ENCODE measurements at regions not wholly inside any gene's neighbourhood (a gene's known extent, or its start where the extent isn't known, plus 50 kb on each side); places are given as distances from the start of the nearest gene placed in this dataset.

DNA sequence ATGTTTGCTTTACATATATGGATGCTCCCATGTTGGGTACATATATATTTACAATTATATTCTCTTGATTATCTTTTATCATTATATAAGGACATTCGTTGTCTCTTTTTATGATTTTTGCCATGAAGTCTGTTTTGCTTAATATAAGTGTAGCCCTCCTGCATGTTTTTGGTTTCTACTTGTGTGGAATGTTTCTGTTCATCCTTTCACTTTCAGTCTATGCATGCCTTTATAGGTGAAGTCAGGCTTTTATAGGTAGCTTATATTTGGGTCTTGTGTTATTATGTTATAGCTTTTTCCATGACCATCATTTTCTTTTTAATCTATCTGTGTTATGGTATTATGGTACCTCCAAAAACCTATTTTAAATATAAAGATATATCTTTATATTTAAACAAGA is 612.5 kb upstream of the HS3ST5 start:
- no peaks in the 10 kb centered on the region for H3K4me1 ChIP-seq (ENCODE audit: control extremely low read depth in 1 of 4, control insufficient read depth in 4 of 4, insufficient read depth in 4 of 4, low read length in 3 of 4)
- H3K36me3 ChIP-seq (ENCODE audit: control insufficient read depth in 4 of 4, insufficient read depth in 4 of 4, low read length in 3 of 4): no peaks in the 10 kb centered on the region
- no peak overlapping the region for H3K4me3 ChIP-seq (ENCODE audit: control insufficient read depth in 1 of 7, extremely low read depth in 1 of 7, insufficient read depth in 4 of 7, low read depth in 2 of 7, low read length in 6 of 7)
- H3K27me3 ChIP-seq (replicated peaks in 2 of 5; ENCODE audit: control insufficient read depth in 4 of 5, insufficient read depth in 5 of 5, low read length in 4 of 5): no peaks in the 10 kb centered on the region
- H3K9me3 ChIP-seq (ENCODE audit: control extremely low read depth in 1 of 5, control insufficient read depth in 4 of 5, insufficient read depth in 2 of 5, low read depth in 1 of 5, low read length in 4 of 5): no peaks in the 10 kb centered on the region
- H3K27ac ChIP-seq (ENCODE audit: insufficient read depth in 1 of 2, low read depth in 1 of 2, low read length in 2 of 2, poor library complexity in 1 of 2, severe bottlenecking in 2 of 2): no peak overlapping the region
- no CpG with 5 or more reads among the region's 1 CpG for WGBS (ENCODE audit: insufficient coverage)
- ChIA-PET CTCF (no interaction called here), POLR2A (no interaction called here)
- DNase-seq: no peak

DNA sequence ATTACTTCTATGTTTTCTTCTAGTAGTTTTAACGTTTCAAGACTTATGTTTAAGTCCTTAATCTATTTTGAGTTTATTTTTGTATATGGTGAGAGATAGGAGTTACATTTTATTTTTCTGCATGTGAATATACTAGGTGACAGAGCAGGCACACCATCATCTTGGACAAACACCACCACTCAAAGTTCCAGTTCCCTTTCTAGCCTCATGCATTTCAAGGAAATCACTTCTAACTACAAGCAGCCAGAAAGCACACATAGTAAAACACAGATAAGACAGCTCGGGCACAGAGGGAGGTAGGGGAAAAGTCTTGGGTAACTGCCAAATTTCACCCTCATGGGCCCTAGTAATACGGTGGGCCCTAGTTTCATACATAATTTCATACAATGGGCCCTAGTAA is 609.4 kb upstream of the HS3ST5 start:
- no peak overlapping the region for H3K27ac ChIP-seq (ENCODE audit: insufficient read depth in 1 of 2, low read depth in 1 of 2, low read length in 2 of 2, poor library complexity in 1 of 2, severe bottlenecking in 2 of 2)
- H3K4me3 ChIP-seq (ENCODE audit: control insufficient read depth in 1 of 7, extremely low read depth in 1 of 7, insufficient read depth in 4 of 7, low read depth in 2 of 7, low read length in 6 of 7): no peak overlapping the region
- no peaks in the 10 kb centered on the region for H3K4me1 ChIP-seq (ENCODE audit: control extremely low read depth in 1 of 4, control insufficient read depth in 4 of 4, insufficient read depth in 4 of 4, low read length in 3 of 4)
- no peak for DNase-seq
- no peaks in the 10 kb centered on the region for H3K36me3 ChIP-seq (ENCODE audit: control insufficient read depth in 4 of 4, insufficient read depth in 4 of 4, low read length in 3 of 4)
- POLR2A ChIA-PET: no interaction called here
- no peaks in the 10 kb centered on the region for H3K27me3 ChIP-seq (replicated peaks in 2 of 5; ENCODE audit: control insufficient read depth in 4 of 5, insufficient read depth in 5 of 5, low read length in 4 of 5)
- H3K9me3 ChIP-seq (ENCODE audit: control extremely low read depth in 1 of 5, control insufficient read depth in 4 of 5, insufficient read depth in 2 of 5, low read depth in 1 of 5, low read length in 4 of 5): no peaks in the 10 kb centered on the region
- WGBS (ENCODE audit: insufficient coverage): no CpG with 5 or more reads among the region's 3 CpGs
- CTCF ChIA-PET: no interaction called here

DNA sequence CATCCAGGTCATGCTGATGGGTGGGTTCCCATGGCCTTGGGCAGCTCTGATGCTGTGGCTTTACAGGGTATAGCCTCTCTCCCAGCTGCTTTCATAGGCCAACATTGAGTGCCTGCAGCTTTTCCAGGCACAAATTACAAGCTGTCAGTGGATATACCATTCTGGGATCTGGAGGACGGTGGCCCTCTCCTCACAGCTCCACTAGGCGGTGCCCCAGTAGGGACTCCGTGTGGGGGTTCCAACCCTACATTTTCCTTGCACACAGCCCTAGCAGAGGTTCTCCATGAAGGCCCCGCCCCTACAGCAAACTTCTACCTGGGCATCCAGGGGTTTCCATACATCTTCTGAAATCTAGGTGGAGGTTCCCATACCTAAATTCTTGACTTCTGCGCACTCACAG is 602.6 kb upstream of the HS3ST5 start:
- Histone ChIP-seq H3K27me3 (replicated peaks in 2 of 5; ENCODE audit: control insufficient read depth in 4 of 5, insufficient read depth in 5 of 5, low read length in 4 of 5) (no peaks in the 10 kb centered on the region), H3K4me3 (ENCODE audit: control insufficient read depth in 1 of 7, extremely low read depth in 1 of 7, insufficient read depth in 4 of 7, low read depth in 2 of 7, low read length in 6 of 7) (no peak overlapping the region), H3K27ac (ENCODE audit: insufficient read depth in 1 of 2, low read depth in 1 of 2, low read length in 2 of 2, poor library complexity in 1 of 2, severe bottlenecking in 2 of 2) (no peak overlapping the region), H3K9me3 (ENCODE audit: control extremely low read depth in 1 of 5, control insufficient read depth in 4 of 5, insufficient read depth in 2 of 5, low read depth in 1 of 5, low read length in 4 of 5) (peaks cover 0 to 4% (median 0%) of the 10 kb centered on the region in 5 experiments), H3K4me1 (ENCODE audit: control extremely low read depth in 1 of 4, control insufficient read depth in 4 of 4, insufficient read depth in 4 of 4, low read length in 3 of 4) (no peaks in the 10 kb centered on the region), H3K36me3 (ENCODE audit: control insufficient read depth in 4 of 4, insufficient read depth in 4 of 4, low read length in 3 of 4) (no peaks in the 10 kb centered on the region)
- no peak for DNase-seq
- ChIA-PET POLR2A (no interaction called here), CTCF (no interaction called here)
- WGBS (ENCODE audit: insufficient coverage): 97% methylated on average over 4 of the region's 5 CpGs

DNA sequence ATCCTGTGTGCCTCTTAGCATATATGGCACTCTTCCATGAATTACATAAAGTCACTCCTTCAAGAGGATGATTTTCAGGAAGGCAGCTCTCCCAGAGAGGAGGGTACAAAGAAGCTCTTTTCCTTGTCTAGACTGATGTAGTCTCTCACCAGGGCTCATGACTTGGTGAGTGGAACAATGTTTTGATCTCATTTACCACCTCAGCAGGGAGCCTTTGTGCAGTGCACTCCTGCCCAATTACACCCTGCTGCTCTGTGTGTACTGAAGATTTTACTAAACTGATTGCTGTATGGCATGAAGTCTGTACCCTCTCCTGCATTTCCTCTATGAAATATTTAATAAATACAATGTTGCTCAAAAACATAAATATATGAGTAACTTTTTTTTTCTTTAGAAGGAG is 598.3 kb upstream of the HS3ST5 start:
- H3K27ac ChIP-seq (ENCODE audit: insufficient read depth in 1 of 2, low read depth in 1 of 2, low read length in 2 of 2, poor library complexity in 1 of 2, severe bottlenecking in 2 of 2): no peak overlapping the region
- no peak for DNase-seq
- H3K4me3 ChIP-seq (ENCODE audit: control insufficient read depth in 1 of 7, extremely low read depth in 1 of 7, insufficient read depth in 4 of 7, low read depth in 2 of 7, low read length in 6 of 7): no peak overlapping the region
- H3K4me1 ChIP-seq (ENCODE audit: control extremely low read depth in 1 of 4, control insufficient read depth in 4 of 4, insufficient read depth in 4 of 4, low read length in 3 of 4): no peaks in the 10 kb centered on the region
- CTCF ChIA-PET: no interaction called here
- H3K36me3 ChIP-seq (ENCODE audit: control insufficient read depth in 4 of 4, insufficient read depth in 4 of 4, low read length in 3 of 4): no peaks in the 10 kb centered on the region
- no peaks in the 10 kb centered on the region for H3K9me3 ChIP-seq (ENCODE audit: control extremely low read depth in 1 of 5, control insufficient read depth in 4 of 5, insufficient read depth in 2 of 5, low read depth in 1 of 5, low read length in 4 of 5)
- H3K27me3 ChIP-seq (replicated peaks in 2 of 5; ENCODE audit: control insufficient read depth in 4 of 5, insufficient read depth in 5 of 5, low read length in 4 of 5): no peaks in the 10 kb centered on the region
- POLR2A ChIA-PET: no interaction called here

DNA sequence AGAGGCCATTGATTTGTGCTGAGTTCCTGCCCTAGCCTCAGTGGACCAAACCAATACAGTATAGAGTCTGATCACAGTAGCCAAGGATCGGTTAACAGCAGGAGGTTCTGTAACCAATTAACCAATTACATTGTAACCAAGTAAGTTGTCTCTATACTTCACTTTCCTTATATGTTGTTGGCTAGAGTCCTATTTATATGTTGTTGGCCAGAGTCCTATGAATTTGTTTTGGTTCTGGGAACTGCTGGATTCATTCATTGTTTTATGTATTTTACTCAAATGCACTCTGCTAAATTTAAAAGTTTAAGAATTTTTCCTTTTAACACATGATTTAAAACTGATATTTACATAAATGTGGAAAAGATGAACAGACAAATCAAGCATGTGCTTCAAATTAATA is 597.4 kb upstream of the HS3ST5 start:
- ChIA-PET POLR2A (no interaction called here), CTCF (no interaction called here)
- Histone ChIP-seq H3K36me3 (ENCODE audit: control insufficient read depth in 4 of 4, insufficient read depth in 4 of 4, low read length in 3 of 4) (no peaks in the 10 kb centered on the region), H3K27ac (ENCODE audit: insufficient read depth in 1 of 2, low read depth in 1 of 2, low read length in 2 of 2, poor library complexity in 1 of 2, severe bottlenecking in 2 of 2) (no peak overlapping the region), H3K4me1 (ENCODE audit: control extremely low read depth in 1 of 4, control insufficient read depth in 4 of 4, insufficient read depth in 4 of 4, low read length in 3 of 4) (no peaks in the 10 kb centered on the region), H3K27me3 (replicated peaks in 2 of 5; ENCODE audit: control insufficient read depth in 4 of 5, insufficient read depth in 5 of 5, low read length in 4 of 5) (no peaks in the 10 kb centered on the region), H3K4me3 (ENCODE audit: control insufficient read depth in 1 of 7, extremely low read depth in 1 of 7, insufficient read depth in 4 of 7, low read depth in 2 of 7, low read length in 6 of 7) (no peak overlapping the region), H3K9me3 (ENCODE audit: control extremely low read depth in 1 of 5, control insufficient read depth in 4 of 5, insufficient read depth in 2 of 5, low read depth in 1 of 5, low read length in 4 of 5) (no peaks in the 10 kb centered on the region)
- no peak for DNase-seq
- no CpG with 5 or more reads among the region's 1 CpG for WGBS (ENCODE audit: insufficient coverage)

DNA sequence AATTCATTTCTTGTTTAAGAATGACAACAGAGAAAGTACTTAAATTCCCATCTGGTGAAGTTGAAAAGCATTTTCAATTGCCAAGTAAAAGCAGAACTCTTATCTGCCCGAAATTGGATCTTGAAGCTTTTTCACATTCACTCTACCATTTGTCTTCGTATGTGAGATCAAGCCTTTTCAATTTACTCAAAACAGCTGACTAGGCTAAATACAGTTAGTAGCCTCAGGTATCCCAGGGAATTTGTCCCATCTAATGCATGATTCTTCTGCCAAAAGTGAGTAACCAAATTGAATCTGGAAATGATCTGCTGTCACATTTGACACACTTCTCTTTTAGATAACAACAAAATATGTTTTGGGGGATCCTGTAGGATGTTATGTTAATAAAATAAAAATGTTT is 596.8 kb upstream of the HS3ST5 start:
- CTCF ChIA-PET: no interaction called here
- Histone ChIP-seq H3K4me1 (ENCODE audit: control extremely low read depth in 1 of 4, control insufficient read depth in 4 of 4, insufficient read depth in 4 of 4, low read length in 3 of 4) (no peaks in the 10 kb centered on the region), H3K36me3 (ENCODE audit: control insufficient read depth in 4 of 4, insufficient read depth in 4 of 4, low read length in 3 of 4) (no peaks in the 10 kb centered on the region), H3K4me3 (ENCODE audit: control insufficient read depth in 1 of 7, extremely low read depth in 1 of 7, insufficient read depth in 4 of 7, low read depth in 2 of 7, low read length in 6 of 7) (no peak overlapping the region), H3K27me3 (replicated peaks in 2 of 5; ENCODE audit: control insufficient read depth in 4 of 5, insufficient read depth in 5 of 5, low read length in 4 of 5) (no peaks in the 10 kb centered on the region), H3K27ac (ENCODE audit: insufficient read depth in 1 of 2, low read depth in 1 of 2, low read length in 2 of 2, poor library complexity in 1 of 2, severe bottlenecking in 2 of 2) (no peak overlapping the region), H3K9me3 (ENCODE audit: control extremely low read depth in 1 of 5, control insufficient read depth in 4 of 5, insufficient read depth in 2 of 5, low read depth in 1 of 5, low read length in 4 of 5) (no peaks in the 10 kb centered on the region)
- POLR2A ChIA-PET: no interaction called here
- no peak for DNase-seq
- WGBS (ENCODE audit: insufficient coverage): 92% methylated on average over 2 of the region's 2 CpGs

DNA sequence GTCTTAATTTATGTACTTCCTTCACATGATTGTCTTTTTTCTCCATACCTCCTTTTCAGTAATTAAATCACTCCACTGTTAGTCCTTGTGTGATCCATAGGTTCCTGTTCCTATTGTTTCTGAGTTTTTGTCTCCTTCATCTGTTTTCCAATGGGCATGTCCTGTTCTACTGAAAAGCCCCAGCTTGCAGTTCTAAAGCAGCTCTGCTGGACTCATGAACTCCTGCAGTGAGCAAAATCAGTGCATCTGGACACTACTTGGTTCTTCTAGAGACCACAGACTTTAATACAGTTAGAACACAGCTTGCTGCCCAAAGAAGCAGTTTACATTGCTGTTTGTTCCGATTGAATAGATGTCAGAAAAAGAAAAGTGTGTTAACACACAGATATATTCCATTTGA is 593.3 kb upstream of the HS3ST5 start:
- DNase-seq: no peak
- POLR2A ChIA-PET: no interaction called here
- Histone ChIP-seq H3K27me3 (replicated peaks in 2 of 5; ENCODE audit: control insufficient read depth in 4 of 5, insufficient read depth in 5 of 5, low read length in 4 of 5) (no peaks in the 10 kb centered on the region), H3K27ac (ENCODE audit: insufficient read depth in 1 of 2, low read depth in 1 of 2, low read length in 2 of 2, poor library complexity in 1 of 2, severe bottlenecking in 2 of 2) (no peak overlapping the region), H3K36me3 (ENCODE audit: control insufficient read depth in 4 of 4, insufficient read depth in 4 of 4, low read length in 3 of 4) (no peaks in the 10 kb centered on the region), H3K4me1 (ENCODE audit: control extremely low read depth in 1 of 4, control insufficient read depth in 4 of 4, insufficient read depth in 4 of 4, low read length in 3 of 4) (no peaks in the 10 kb centered on the region), H3K4me3 (ENCODE audit: control insufficient read depth in 1 of 7, extremely low read depth in 1 of 7, insufficient read depth in 4 of 7, low read depth in 2 of 7, low read length in 6 of 7) (no peak overlapping the region), H3K9me3 (ENCODE audit: control extremely low read depth in 1 of 5, control insufficient read depth in 4 of 5, insufficient read depth in 2 of 5, low read depth in 1 of 5, low read length in 4 of 5) (no peaks in the 10 kb centered on the region)
- CTCF ChIA-PET: no interaction called here
- WGBS (ENCODE audit: insufficient coverage): no CpG with 5 or more reads among the region's 1 CpG

DNA sequence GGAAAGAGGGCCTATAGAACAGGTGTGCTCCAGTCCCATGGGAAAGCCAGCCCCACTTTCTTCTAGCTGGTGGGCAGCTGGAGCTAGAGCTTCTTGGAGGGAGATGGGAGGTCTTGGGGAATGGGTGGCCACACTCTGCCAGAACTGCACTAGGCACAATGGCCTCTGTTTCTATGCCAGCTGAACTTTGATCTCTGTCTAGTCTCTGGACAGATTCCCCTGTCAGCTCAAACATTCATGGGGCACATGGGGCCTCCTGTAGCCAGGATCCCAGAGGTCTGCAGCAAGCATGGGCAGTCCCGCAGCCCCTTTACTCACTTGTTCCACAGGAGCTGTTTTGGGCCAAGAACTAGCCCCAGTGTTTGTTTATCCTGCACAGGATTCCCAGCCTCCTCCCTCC is 591.3 kb upstream of the HS3ST5 start:
- H3K4me1 ChIP-seq (ENCODE audit: control extremely low read depth in 1 of 4, control insufficient read depth in 4 of 4, insufficient read depth in 4 of 4, low read length in 3 of 4): no peaks in the 10 kb centered on the region
- H3K27ac ChIP-seq (ENCODE audit: insufficient read depth in 1 of 2, low read depth in 1 of 2, low read length in 2 of 2, poor library complexity in 1 of 2, severe bottlenecking in 2 of 2): no peak overlapping the region
- 100% methylated on average over 1 of the region's 1 CpG for WGBS (ENCODE audit: insufficient coverage)
- POLR2A ChIA-PET: no interaction called here
- H3K9me3 ChIP-seq (ENCODE audit: control extremely low read depth in 1 of 5, control insufficient read depth in 4 of 5, insufficient read depth in 2 of 5, low read depth in 1 of 5, low read length in 4 of 5): no peaks in the 10 kb centered on the region
- no peaks in the 10 kb centered on the region for H3K36me3 ChIP-seq (ENCODE audit: control insufficient read depth in 4 of 4, insufficient read depth in 4 of 4, low read length in 3 of 4)
- DNase-seq: no peak
- CTCF ChIA-PET: no interaction called here
- no peaks in the 10 kb centered on the region for H3K27me3 ChIP-seq (replicated peaks in 2 of 5; ENCODE audit: control insufficient read depth in 4 of 5, insufficient read depth in 5 of 5, low read length in 4 of 5)
- H3K4me3 ChIP-seq (ENCODE audit: control insufficient read depth in 1 of 7, extremely low read depth in 1 of 7, insufficient read depth in 4 of 7, low read depth in 2 of 7, low read length in 6 of 7): no peak overlapping the region
